HUES64 (cell line): ENCODE measurements at regions not wholly inside any gene's neighbourhood (a gene's known extent, or its start where the extent isn't known, plus 50 kb on each side); places are given as distances from the start of the nearest gene placed in this dataset.

ENCODE experiments used
- H3K27ac ChIP-seq: 2 replicates; pipeline ENCODE4 v1.7.0; 2013; ENCODE audit warnings: low read depth, low read length, inconsistent platforms
- H3K27me3 ChIP-seq: 2 replicates; pipeline ENCODE4 v1.6.1; 2013; ENCODE audit warnings: mild to moderate bottlenecking, low read length; ENCODE audit not compliant: insufficient read depth
- H3K36me3 ChIP-seq: 2 replicates; pipeline ENCODE4 v1.6.1; 2013; ENCODE audit warnings: mild to moderate bottlenecking, low read length; ENCODE audit not compliant: insufficient read depth
- H3K4me1 ChIP-seq: 2 replicates; pipeline ENCODE4 v1.6.1; 2013; ENCODE audit warnings: mild to moderate bottlenecking, low read length, moderate library complexity; ENCODE audit not compliant: insufficient read depth
- H3K4me3 ChIP-seq: 2 replicates; pipeline ENCODE4 v1.5.1; 2013; ENCODE audit warnings: mild to moderate bottlenecking, low read length, moderate library complexity
- H3K9ac ChIP-seq: 2 replicates; pipeline ENCODE4 v1.6.1; 2013; ENCODE audit warnings: mild to moderate bottlenecking, low read depth, low read length
- H3K9me3 ChIP-seq: 2 replicates; pipeline ENCODE4 v1.6.1; 2013; ENCODE audit warnings: low read depth, low read length; ENCODE audit not compliant: insufficient read depth
- WGBS: fragments of 150-250, 120-280 bp; methylation state at CpG from one replicate; pipeline ENCODE4 v1.1.7; 2013; ENCODE audit warnings: missing lambda C conversion rate; 5-methylcytosine and 5-hydroxymethylcytosine counted together

DNA sequence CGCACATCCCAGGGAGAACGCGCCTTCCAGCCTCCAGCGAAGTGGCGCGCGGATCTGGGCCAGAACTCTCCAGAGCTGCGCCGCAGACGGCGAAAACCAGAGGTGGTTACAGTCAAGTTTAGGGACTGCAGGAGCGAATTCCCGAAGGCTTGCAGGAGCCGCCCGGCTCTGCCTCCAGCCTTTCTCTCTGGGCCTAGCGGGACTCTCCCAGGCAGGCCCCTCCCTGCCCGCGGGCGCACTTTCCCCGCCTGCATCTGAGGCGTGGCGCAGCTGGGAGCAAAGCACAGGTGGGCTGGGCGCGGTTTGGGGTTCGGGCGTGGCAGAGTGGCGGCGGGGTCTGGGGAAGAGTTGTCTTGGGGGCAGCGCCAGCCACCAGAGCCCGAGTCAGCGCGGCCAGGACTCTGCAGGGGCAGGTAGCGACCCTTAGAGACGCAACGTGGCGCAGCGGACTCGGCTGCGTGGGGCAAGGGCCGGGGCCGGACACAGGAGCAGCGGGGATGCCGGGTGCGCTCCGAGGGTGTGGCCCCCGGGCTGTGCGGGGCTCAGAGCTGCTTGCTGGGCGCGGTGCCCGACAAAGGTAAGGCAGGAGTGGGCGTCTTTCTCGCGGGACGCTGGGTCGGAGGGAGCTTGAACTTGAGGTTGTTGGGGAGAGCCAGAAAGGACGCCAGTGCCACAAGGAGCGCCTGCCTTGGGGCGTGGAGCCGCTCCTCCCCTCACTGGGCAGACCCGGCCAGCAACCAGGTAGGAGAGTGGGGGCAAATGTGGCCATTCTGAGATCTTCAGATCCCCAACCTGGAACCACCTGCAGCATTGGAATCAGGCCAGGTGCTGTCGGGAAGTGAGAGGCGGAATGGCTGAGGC, 1126.0 kb downstream of the AACS start:
- H3K9me3 ChIP-seq, result no peaks in the 10 kb centered on the region
- no peak overlapping the region for H3K27ac ChIP-seq
- peak overlapping the region; percentile 52 for H3K4me3 ChIP-seq
- no peaks in the 10 kb centered on the region for H3K36me3 ChIP-seq
- no peaks in the 10 kb centered on the region for H3K4me1 ChIP-seq
- H3K9ac ChIP-seq, result peak overlapping the region; percentile 34
- 8% methylated on average over 62 of the region's 62 CpGs for WGBS
- H3K27me3 ChIP-seq, result peaks cover 42% of the 10 kb centered on the region

DNA sequence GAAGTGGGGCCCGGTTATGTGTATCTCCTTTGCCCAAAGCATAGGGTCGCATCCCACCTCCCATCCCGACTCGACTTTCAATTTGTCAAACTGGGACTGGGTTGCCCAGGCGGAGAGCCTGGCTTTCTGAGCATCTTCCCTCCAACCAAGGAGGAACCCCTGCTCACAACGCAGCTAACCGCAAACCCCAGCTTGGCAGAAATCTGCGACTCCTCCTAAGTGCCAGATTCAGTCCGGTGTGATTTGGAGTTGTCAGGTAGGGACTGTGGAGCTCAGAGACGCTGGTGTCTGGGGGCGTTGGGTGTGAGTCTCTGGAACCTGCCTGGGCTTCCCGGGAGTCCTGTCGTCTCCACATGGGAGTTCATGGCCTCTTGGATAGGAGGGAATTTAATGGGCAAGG, 1126.7 kb downstream of the AACS start:
- peak overlapping the region; percentile 52 for H3K4me3 ChIP-seq
- no peaks in the 10 kb centered on the region for H3K9me3 ChIP-seq
- 93% methylated on average over 13 of the region's 13 CpGs for WGBS
- H3K27ac ChIP-seq, result no peak overlapping the region
- H3K36me3 ChIP-seq, result no peaks in the 10 kb centered on the region
- peaks cover 42% of the 10 kb centered on the region for H3K27me3 ChIP-seq
- no peaks in the 10 kb centered on the region for H3K4me1 ChIP-seq
- H3K9ac ChIP-seq, result no peak overlapping the region

DNA sequence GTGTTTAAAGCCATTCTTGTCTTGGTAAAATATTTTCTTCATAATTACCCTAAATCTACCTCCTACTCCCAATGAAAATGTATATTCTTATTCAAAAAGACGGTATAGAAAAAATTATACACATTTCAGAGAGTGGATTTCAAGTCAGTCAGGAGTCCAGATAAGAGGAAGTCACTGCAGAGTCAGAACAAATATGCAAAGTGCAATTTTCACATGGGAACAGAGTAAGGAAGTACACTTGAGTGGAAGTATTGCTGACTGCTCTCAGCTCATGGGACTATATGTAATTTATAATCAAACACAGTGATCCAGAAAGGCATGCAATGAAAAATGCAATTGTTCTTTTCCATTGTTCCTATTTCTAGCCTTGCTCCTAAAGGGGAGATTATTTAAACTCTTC, 1128.0 kb downstream of the AACS start:
- Histone ChIP-seq H3K36me3 (no peaks in the 10 kb centered on the region), H3K27me3 (peaks cover 42% of the 10 kb centered on the region), H3K27ac (no peak overlapping the region), H3K4me3 (no peak overlapping the region), H3K4me1 (no peaks in the 10 kb centered on the region), H3K9ac (no peak overlapping the region), H3K9me3 (no peaks in the 10 kb centered on the region)
- WGBS, result 100% methylated on average over 1 of the region's 1 CpG

DNA sequence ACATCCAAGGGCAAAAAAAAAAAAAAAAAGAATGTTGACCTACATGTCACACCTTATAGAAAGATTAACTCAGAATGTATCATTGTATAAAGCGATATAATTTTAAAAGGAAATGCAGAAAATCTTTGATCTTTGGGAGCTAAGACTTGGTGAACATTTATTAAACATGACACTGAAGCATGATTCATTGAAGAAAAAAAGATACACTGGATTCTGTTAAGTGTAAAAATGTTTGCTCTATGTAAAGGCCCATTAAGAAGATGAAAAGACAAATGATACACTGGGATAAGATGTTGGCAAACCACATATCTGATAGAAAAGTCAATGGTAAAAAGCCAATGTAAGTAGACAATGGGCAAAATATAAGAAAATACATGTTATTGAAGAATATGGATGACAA, 1131.0 kb downstream of the AACS start:
- no peaks in the 10 kb centered on the region for H3K9me3 ChIP-seq
- no peak overlapping the region for H3K9ac ChIP-seq
- 100% methylated on average over 1 of the region's 1 CpG for WGBS
- no peaks in the 10 kb centered on the region for H3K4me1 ChIP-seq
- H3K27me3 ChIP-seq, result peaks cover 15% of the 10 kb centered on the region
- H3K27ac ChIP-seq, result no peak overlapping the region
- H3K4me3 ChIP-seq, result no peak overlapping the region
- no peaks in the 10 kb centered on the region for H3K36me3 ChIP-seq

DNA sequence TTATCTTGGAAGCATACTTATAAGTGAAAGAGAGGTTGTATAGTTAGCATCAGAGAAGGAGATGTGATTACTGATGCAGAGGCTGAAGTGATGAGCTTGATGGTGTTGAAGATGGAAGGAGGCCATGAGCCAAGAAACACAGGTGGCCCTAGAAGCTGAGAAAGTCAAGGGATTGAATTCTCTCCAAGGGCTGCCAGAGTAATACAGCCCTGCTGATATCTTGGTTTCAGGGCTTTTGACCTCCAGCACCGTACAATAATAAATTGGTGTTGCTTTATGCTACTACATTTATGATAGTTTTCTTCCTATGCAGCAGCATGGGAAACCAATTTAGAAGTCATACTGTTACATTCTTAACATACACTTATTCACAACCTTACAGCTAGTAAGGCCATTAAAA, 1133.3 kb downstream of the AACS start:
- Histone ChIP-seq H3K9me3 (no peaks in the 10 kb centered on the region), H3K4me3 (no peak overlapping the region), H3K4me1 (no peaks in the 10 kb centered on the region), H3K9ac (no peak overlapping the region), H3K27me3 (no peaks in the 10 kb centered on the region), H3K27ac (no peak overlapping the region), H3K36me3 (no peaks in the 10 kb centered on the region)
- WGBS, result 100% methylated on average over 1 of the region's 1 CpG

DNA sequence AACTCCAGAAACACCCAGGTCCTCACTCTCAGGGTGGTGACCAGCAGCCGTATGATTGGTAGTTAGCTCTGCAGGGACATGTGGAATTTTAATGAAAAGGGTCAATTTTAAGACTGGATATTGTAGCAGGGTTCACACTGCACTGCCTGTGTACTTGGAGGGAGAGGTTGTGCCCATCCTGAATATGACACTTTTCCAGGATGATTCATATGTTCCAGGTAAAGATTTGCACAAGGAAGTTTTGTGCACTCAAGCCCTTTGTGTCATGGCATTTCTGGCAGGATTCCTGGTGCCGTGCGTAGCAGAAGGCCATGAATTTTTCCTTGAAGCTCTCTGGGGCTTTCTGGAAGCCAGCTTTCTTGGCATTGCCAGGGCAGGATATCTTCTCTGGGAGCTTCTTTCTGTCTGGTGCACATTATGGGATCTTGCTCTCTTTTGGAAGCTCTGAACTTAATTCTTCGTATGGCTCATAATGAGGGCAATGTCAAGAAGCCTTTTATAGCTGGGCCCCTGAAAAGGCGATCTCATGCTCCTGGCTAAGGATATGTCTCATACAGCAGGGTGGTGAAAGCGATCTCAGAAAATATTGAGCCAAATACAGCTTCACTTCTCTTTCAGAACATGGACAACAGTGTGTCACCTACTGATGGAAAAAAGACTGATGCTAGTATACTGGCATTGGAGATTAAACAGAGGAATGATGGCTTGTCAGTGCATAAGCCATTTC, 1133.9 kb downstream of the AACS start:
- Histone ChIP-seq H3K4me1 (peaks cover 4% of the 10 kb centered on the region; the same call in 1 of the 2 replicates), H3K27me3 (no peaks in the 10 kb centered on the region), H3K4me3 (no peak overlapping the region), H3K36me3 (no peaks in the 10 kb centered on the region), H3K27ac (no peak overlapping the region), H3K9ac (no peak overlapping the region), H3K9me3 (no peaks in the 10 kb centered on the region)
- WGBS, result 95% methylated on average over 6 of the region's 6 CpGs

DNA sequence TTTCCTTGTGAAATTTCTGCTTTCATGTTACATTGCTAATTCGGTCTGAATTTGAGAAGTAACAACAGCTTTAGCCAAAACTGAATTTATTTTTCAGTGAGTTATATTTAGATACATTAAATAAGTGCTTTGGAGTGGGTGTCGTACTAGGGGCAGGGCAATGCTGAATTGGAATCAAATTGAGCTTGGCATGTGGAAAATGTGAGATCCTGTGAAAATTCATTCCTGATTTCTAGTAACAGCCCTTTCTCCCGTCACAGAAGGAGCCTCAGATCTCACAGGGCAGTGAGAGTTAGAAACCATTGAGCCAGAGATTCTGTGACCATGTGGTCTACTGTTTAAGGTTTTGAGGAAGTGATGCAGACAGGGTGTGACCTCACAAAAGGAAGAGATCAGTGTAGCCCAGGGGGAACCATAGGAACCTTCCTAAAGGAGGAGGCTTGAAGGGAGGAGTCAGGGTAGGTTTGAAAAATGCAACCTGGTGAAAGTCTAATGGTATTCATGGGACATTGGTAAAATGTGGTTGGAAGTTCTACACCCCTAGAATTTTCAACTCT, 1136.8 kb downstream of the AACS start:
- Histone ChIP-seq H3K9me3 (no peaks in the 10 kb centered on the region), H3K27me3 (no peaks in the 10 kb centered on the region), H3K4me1 (peaks cover 10% of the 10 kb centered on the region), H3K27ac (no peak overlapping the region), H3K36me3 (no peaks in the 10 kb centered on the region), H3K4me3 (no peak overlapping the region), H3K9ac (no peak overlapping the region)
- WGBS, result 93% methylated on average over 3 of the region's 3 CpGs

DNA sequence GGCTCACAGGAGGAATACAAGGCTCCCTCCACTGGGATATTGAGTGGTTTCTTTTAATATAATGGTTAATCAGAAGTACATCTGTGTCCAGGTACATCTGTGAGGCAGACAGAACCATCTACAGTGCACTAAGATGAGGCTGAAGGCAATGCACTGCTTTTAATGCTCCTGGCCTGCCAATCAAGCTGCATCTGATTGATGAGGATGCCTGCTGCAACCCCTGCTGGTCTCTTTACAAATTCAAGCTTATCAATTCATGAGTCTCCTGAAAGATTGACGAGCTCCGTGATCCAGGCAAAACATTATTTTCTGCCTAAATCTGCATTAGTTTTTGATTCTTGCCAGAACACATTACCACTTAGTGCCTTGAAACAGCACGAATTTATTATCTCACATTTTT, 1139.1 kb downstream of the AACS start:
- Histone ChIP-seq H3K36me3 (no peaks in the 10 kb centered on the region), H3K27me3 (no peaks in the 10 kb centered on the region), H3K9ac (no peak overlapping the region), H3K27ac (no peak overlapping the region), H3K4me3 (no peak overlapping the region), H3K4me1 (peaks cover 10% of the 10 kb centered on the region), H3K9me3 (no peaks in the 10 kb centered on the region)
- 44% methylated on average over 3 of the region's 3 CpGs for WGBS

DNA sequence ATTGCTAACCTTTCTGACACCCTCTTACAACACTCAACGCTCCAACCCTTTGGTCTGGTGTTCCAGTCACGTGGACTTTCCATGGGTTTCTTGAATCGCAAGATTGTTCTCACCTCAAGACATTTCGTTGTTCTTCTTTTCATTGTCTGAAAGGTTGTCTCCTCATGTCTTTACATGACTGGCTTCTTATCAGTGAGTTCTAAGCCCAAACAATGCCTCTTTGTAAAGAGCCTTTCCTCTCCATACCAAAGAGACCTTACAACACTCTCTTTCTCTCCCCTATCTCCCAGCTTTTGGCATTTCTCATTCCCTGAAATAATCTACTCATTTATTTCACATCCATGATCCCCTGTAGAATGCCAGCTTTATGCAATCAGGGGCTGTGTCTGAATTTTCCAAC, 1144.8 kb downstream of the AACS start:
- Histone ChIP-seq H3K4me3 (no peak overlapping the region), H3K27ac (no peak overlapping the region), H3K36me3 (no peaks in the 10 kb centered on the region), H3K9ac (no peak overlapping the region), H3K9me3 (no peaks in the 10 kb centered on the region), H3K27me3 (no peaks in the 10 kb centered on the region; the same call in 1 of the 2 replicates), H3K4me1 (peaks cover 21% of the 10 kb centered on the region)
- WGBS, result 88% methylated on average over 4 of the region's 4 CpGs

DNA sequence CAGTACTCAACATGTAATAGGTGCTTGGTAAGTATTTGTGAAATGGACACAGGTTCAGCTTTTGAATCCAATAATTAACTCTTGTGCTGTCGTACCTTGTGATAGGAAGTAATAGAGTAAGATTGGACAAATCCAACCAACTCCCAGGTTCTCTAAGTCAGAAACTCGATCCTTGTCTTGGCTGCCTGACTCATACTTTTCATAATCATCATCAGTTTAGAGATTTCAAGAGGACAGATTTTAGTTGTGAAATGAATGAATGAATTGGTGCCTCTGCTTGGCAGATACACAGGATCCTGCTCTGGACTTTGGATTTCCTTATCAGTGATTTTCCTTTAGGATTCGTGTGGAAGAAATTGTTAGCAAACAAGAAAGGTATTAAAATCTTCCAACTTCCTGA, 1145.2 kb downstream of the AACS start:
- no peaks in the 10 kb centered on the region for H3K36me3 ChIP-seq
- H3K9ac ChIP-seq, result no peak overlapping the region
- H3K4me1 ChIP-seq, result peaks cover 21% of the 10 kb centered on the region
- no peak overlapping the region for H3K4me3 ChIP-seq
- H3K9me3 ChIP-seq, result no peaks in the 10 kb centered on the region
- 88% methylated on average over 2 of the region's 3 CpGs for WGBS
- H3K27me3 ChIP-seq, result no peaks in the 10 kb centered on the region; the same call in 1 of the 2 replicates
- H3K27ac ChIP-seq, result no peak overlapping the region

DNA sequence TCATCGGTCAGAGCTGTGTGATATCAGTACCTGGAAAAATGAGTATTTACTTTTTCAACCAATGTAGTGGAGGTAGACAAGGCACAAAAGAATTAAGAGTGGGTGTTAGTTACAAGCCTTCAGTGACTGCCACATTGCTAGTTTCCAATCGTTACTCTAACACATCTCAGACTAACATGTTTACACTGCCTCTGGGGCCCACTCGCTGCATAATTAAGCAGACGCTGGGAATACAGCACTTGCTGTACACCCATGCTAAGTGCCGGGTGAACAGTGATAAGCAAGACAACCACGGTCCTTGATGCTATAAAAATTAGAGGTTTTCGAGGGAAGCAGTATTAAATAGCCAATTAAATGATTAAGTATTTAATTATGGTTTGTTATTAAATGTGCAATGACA, 1147.6 kb downstream of the AACS start:
- H3K4me3 ChIP-seq, result no peak overlapping the region
- H3K27me3 ChIP-seq, result no peaks in the 10 kb centered on the region; the same call in 1 of the 2 replicates
- H3K9me3 ChIP-seq, result no peaks in the 10 kb centered on the region
- peaks cover 25% of the 10 kb centered on the region for H3K4me1 ChIP-seq
- 91% methylated on average over 7 of the region's 7 CpGs for WGBS
- H3K27ac ChIP-seq, result no peak overlapping the region
- H3K9ac ChIP-seq, result no peak overlapping the region
- H3K36me3 ChIP-seq, result no peaks in the 10 kb centered on the region
